HepG2 (cell line): ENCODE measurements at regions not wholly inside any gene's neighbourhood (a gene's known extent, or its start where the extent isn't known, plus 50 kb on each side); places are given as distances from the start of the nearest gene placed in this dataset.

Experiments
- AGO1 ChIP-seq: fragments of 200-400 bp; formaldehyde crosslinking; IDR thresholded peaks from 2 replicates; pipeline ENCODE4 v1.6.1; 2017; ENCODE audit warnings: mild to moderate bottlenecking, low read depth, low read length, moderate library complexity; ENCODE audit not compliant: poor library complexity, severe bottlenecking
- ARNT2 ChIP-seq: sonication (generic); formaldehyde crosslinking; IDR thresholded peaks from 2 replicates; pipeline ENCODE4 v1.8.0; 2022; ENCODE audit warnings: mild to moderate bottlenecking, low read depth, missing genetic modification reagents, moderate library complexity
- ETV6 ChIP-seq: sonication (generic); formaldehyde crosslinking; conservative IDR thresholded peaks from 2 replicates; pipeline ENCODE4 v1.4.0; 2020; ENCODE audit warnings: missing genetic modification reagents
- FOXO1 ChIP-seq: sonication (generic); formaldehyde crosslinking; IDR thresholded peaks from 2 replicates; pipeline ENCODE4 v1.4.0; 2020; ENCODE audit warnings: missing genetic modification reagents
- HOXA5 ChIP-seq: sonication (generic); formaldehyde crosslinking; IDR thresholded peaks from 2 replicates; pipeline ENCODE4 v1.4.0; 2020; ENCODE audit warnings: missing genetic modification reagents
- IRF2 ChIP-seq: IDR thresholded peaks from 2 replicates; pipeline ENCODE4 v1.6.1; 2018; ENCODE audit warnings: missing genetic modification reagents, missing compliant biosample characterization
- KLF13 ChIP-seq: sonication (generic); formaldehyde crosslinking; IDR thresholded peaks from 2 replicates; pipeline ENCODE4 v1.4.0; 2020; ENCODE audit warnings: mild to moderate bottlenecking, missing genetic modification reagents
- MLLT10 ChIP-seq: sonication (generic); formaldehyde crosslinking; IDR thresholded peaks from 2 replicates; pipeline ENCODE4 v1.4.0; 2020; ENCODE audit warnings: missing genetic modification reagents
- MYC ChIP-seq: sonication (generic); formaldehyde crosslinking; IDR thresholded peaks from 2 replicates; pipeline ENCODE4 v1.9.0; 2021; ENCODE audit warnings: missing genetic modification reagents, borderline replicate concordance
- RARA ChIP-seq: IDR thresholded peaks from 2 replicates; pipeline ENCODE4 v1.6.1; 2016; ENCODE audit warnings: missing genetic modification reagents, missing compliant biosample characterization
- RFX3 ChIP-seq: IDR thresholded peaks from 2 replicates; pipeline ENCODE4 v1.6.1; 2016; ENCODE audit warnings: missing biosample characterization, missing genetic modification reagents
- SMARCE1 ChIP-seq: fragments of 450-650 bp; IDR thresholded peaks from 2 replicates; pipeline ENCODE4 v1.6.1; 2017; ENCODE audit warnings: borderline replicate concordance
- ZBTB2 ChIP-seq: sonication (generic); formaldehyde crosslinking; IDR thresholded peaks from 2 replicates; pipeline ENCODE4 v1.8.0; 2022; ENCODE audit warnings: low read depth, missing genetic modification reagents
- ZKSCAN5 ChIP-seq: sonication (generic); formaldehyde crosslinking; IDR thresholded peaks from 2 replicates; pipeline ENCODE4 v1.5.1; 2020; ENCODE audit warnings: mild to moderate bottlenecking, missing genetic modification reagents
- ZNF101 ChIP-seq: sonication (generic); formaldehyde crosslinking; IDR thresholded peaks from 2 replicates; pipeline ENCODE4 v1.4.0; 2020; ENCODE audit warnings: mild to moderate bottlenecking, low read depth, missing genetic modification reagents, borderline replicate concordance
- ZNF30 ChIP-seq: sonication (generic); formaldehyde crosslinking; IDR thresholded peaks from 2 replicates; pipeline ENCODE4 v1.5.0; 2020; ENCODE audit warnings: mild to moderate bottlenecking, missing genetic modification reagents
- ZNF564 ChIP-seq: sonication (generic); formaldehyde crosslinking; IDR thresholded peaks from 2 replicates; pipeline ENCODE4 v1.8.1; 2023; ENCODE audit warnings: mild to moderate bottlenecking, missing genetic modification reagents
- ZNF709 ChIP-seq: sonication (generic); formaldehyde crosslinking; IDR thresholded peaks from 2 replicates; pipeline ENCODE4 v1.5.0; 2020; ENCODE audit warnings: mild to moderate bottlenecking, missing genetic modification reagents
- ZNF746 ChIP-seq: sonication (generic); formaldehyde crosslinking; IDR thresholded peaks from 2 replicates; pipeline ENCODE4 v1.8.0; 2022; ENCODE audit warnings: mild to moderate bottlenecking, missing genetic modification reagents
- ZNF782 ChIP-seq: sonication (generic); formaldehyde crosslinking; IDR thresholded peaks from 2 replicates; pipeline ENCODE4 v1.4.0; 2020; ENCODE audit warnings: missing genetic modification reagents, mild to moderate bottlenecking, borderline replicate concordance
- ZNF790 ChIP-seq: sonication (generic); formaldehyde crosslinking; IDR thresholded peaks from 2 replicates; pipeline ENCODE4 v1.8.0; 2022; ENCODE audit warnings: missing genetic modification reagents, mild to moderate bottlenecking, borderline replicate concordance
- TF ChIP-seq, protein P1 (sequence below): sonication (generic); formaldehyde crosslinking; IDR thresholded peaks from 2 replicates; pipeline ENCODE4 v1.8.0; 2022; ENCODE audit warnings: mild to moderate bottlenecking, missing genetic modification reagents, moderate library complexity
- TF ChIP-seq, protein P2 (sequence below): sonication (generic); formaldehyde crosslinking; IDR thresholded peaks from 2 replicates; pipeline ENCODE4 v1.8.0; 2022; ENCODE audit warnings: missing genetic modification reagents, mild to moderate bottlenecking, borderline replicate concordance
- TF ChIP-seq, protein P3 (sequence below): sonication (generic); formaldehyde crosslinking; conservative IDR thresholded peaks from 2 replicates; pipeline ENCODE4 v1.5.0; 2020; ENCODE audit warnings: missing genetic modification reagents
- TF ChIP-seq, protein P4 (sequence below): sonication (generic); formaldehyde crosslinking; IDR thresholded peaks from 2 replicates; pipeline ENCODE4 v1.4.0; 2020; ENCODE audit warnings: mild to moderate bottlenecking, low read depth, missing genetic modification reagents

GRCh38 chr2:16069933-16070647 lies 129.7 kb downstream of the MYCN start (continued):
- TF ChIP-seq ARNT2 (CRISPR knock-in tag) (peak; percentile 66; the same call in 1 of the 2 replicates), FOXO1 (CRISPR knock-in tag) (peak; percentile 76), ZNF564 (CRISPR knock-in tag) (no peak), MLLT10 (CRISPR knock-in tag) (no peak), ZKSCAN5 (CRISPR knock-in tag) (no peak), HOXA5 (CRISPR knock-in tag) (no peak; the same call in 1 of the 2 replicates), ZNF790 (CRISPR knock-in tag) (no peak), SMARCE1 (no peak), ZNF101 (CRISPR knock-in tag) (no peak), RARA (CRISPR knock-in tag) (peak; percentile 47; the same call in 1 of the 2 replicates), RFX3 (no peak), ZNF746 (CRISPR knock-in tag) (no peak), KLF13 (CRISPR knock-in tag) (no peak), MYC (CRISPR knock-in tag) (no peak), ETV6 (CRISPR knock-in tag) (peak; percentile 8; the same call in 1 of the 2 replicates), ZNF30 (no peak), ZNF782 (CRISPR knock-in tag) (no peak), ZNF709 (no peak), IRF2 (CRISPR knock-in tag) (no peak; the same call in 1 of the 2 replicates), AGO1 (no peak), ZBTB2 (CRISPR knock-in tag) (no peak)
- TF ChIP-seq, protein P1, sequence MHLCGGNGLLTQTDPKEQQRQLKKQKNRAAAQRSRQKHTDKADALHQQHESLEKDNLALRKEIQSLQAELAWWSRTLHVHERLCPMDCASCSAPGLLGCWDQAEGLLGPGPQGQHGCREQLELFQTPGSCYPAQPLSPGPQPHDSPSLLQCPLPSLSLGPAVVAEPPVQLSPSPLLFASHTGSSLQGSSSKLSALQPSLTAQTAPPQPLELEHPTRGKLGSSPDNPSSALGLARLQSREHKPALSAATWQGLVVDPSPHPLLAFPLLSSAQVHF (CRISPR knock-in tag): no peak
- TF ChIP-seq, protein P2, sequence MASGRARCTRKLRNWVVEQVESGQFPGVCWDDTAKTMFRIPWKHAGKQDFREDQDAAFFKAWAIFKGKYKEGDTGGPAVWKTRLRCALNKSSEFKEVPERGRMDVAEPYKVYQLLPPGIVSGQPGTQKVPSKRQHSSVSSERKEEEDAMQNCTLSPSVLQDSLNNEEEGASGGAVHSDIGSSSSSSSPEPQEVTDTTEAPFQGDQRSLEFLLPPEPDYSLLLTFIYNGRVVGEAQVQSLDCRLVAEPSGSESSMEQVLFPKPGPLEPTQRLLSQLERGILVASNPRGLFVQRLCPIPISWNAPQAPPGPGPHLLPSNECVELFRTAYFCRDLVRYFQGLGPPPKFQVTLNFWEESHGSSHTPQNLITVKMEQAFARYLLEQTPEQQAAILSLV (CRISPR knock-in tag): no peak; the same call in 1 of the 2 replicates
- TF ChIP-seq, protein P3, sequence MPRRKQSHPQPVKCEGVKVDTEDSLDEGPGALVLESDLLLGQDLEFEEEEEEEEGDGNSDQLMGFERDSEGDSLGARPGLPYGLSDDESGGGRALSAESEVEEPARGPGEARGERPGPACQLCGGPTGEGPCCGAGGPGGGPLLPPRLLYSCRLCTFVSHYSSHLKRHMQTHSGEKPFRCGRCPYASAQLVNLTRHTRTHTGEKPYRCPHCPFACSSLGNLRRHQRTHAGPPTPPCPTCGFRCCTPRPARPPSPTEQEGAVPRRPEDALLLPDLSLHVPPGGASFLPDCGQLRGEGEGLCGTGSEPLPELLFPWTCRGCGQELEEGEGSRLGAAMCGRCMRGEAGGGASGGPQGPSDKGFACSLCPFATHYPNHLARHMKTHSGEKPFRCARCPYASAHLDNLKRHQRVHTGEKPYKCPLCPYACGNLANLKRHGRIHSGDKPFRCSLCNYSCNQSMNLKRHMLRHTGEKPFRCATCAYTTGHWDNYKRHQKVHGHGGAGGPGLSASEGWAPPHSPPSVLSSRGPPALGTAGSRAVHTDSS (CRISPR knock-in tag): no peak
- TF ChIP-seq, protein P4, sequence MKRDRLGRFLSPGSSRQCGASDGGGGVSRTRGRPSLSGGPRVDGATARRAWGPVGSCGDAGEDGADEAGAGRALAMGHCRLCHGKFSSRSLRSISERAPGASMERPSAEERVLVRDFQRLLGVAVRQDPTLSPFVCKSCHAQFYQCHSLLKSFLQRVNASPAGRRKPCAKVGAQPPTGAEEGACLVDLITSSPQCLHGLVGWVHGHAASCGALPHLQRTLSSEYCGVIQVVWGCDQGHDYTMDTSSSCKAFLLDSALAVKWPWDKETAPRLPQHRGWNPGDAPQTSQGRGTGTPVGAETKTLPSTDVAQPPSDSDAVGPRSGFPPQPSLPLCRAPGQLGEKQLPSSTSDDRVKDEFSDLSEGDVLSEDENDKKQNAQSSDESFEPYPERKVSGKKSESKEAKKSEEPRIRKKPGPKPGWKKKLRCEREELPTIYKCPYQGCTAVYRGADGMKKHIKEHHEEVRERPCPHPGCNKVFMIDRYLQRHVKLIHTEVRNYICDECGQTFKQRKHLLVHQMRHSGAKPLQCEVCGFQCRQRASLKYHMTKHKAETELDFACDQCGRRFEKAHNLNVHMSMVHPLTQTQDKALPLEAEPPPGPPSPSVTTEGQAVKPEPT: no peak
